Daoy (cell line): ENCODE measurements at regions not wholly inside any gene's neighbourhood (a gene's known extent, or its start where the extent isn't known, plus 50 kb on each side); places are given as distances from the start of the nearest gene placed in this dataset.

Experiments
- DNase-seq: peaks from one replicate; pipeline ENCODE4 v3.0.0-alpha.2; 2015; ENCODE audit warnings: low read depth

- DNase-seq = no peak
These were observed 467.4 kb upstream of the SETBP1 start for GRCh38 chr18:44213293-44213692.

GRCh38 chr18:44214396-44214795 is 466.3 kb upstream of the SETBP1 start:
- DNase-seq = no peak

- no peak for DNase-seq
These were observed 464.5 kb upstream of the SETBP1 start for GRCh38 chr18:44216169-44216568.

- DNase-seq = no peak
These were observed 453.2 kb upstream of the SETBP1 start for GRCh38 chr18:44227501-44227900.

- DNase-seq = no peak
These were observed 451.0 kb upstream of the SETBP1 start for GRCh38 chr18:44229693-44230108.

GRCh38 chr18:44231936-44232335 is 448.8 kb upstream of the SETBP1 start:
- no peak for DNase-seq

GRCh38 chr18:44232500-44232899 is 448.2 kb upstream of the SETBP1 start:
- no peak for DNase-seq

GRCh38 chr18:44238454-44238853 is 442.2 kb upstream of the SETBP1 start:
- DNase-seq = no peak

GRCh38 chr18:44238911-44239310 is 441.8 kb upstream of the SETBP1 start:
- no peak for DNase-seq

- no peak for DNase-seq
These were observed 439.7 kb upstream of the SETBP1 start for GRCh38 chr18:44241020-44241419.

- DNase-seq = no peak
These were observed 435.7 kb upstream of the SETBP1 start for GRCh38 chr18:44245019-44245418.

- no peak for DNase-seq
These were observed 434.7 kb upstream of the SETBP1 start for GRCh38 chr18:44246001-44246400.

- no peak for DNase-seq
These were observed 422.6 kb upstream of the SETBP1 start for GRCh38 chr18:44258086-44258485.

- DNase-seq = no peak
These were observed 422.1 kb upstream of the SETBP1 start for GRCh38 chr18:44258576-44258975.

- no peak for DNase-seq
These were observed 421.1 kb upstream of the SETBP1 start for GRCh38 chr18:44259610-44260009.

GRCh38 chr18:44265437-44265836 is 415.3 kb upstream of the SETBP1 start:
- no peak for DNase-seq

- no peak for DNase-seq
These were observed 407.4 kb upstream of the SETBP1 start for GRCh38 chr18:44273298-44273697.

GRCh38 chr18:44280479-44280878 is 400.2 kb upstream of the SETBP1 start:
- no peak for DNase-seq

- DNase-seq = no peak
These were observed 394.6 kb upstream of the SETBP1 start for GRCh38 chr18:44286049-44286448.

GRCh38 chr18:44290366-44290977 is 390.2 kb upstream of the SETBP1 start:
- no peak for DNase-seq

- no peak for DNase-seq
These were observed 382.1 kb upstream of the SETBP1 start for GRCh38 chr18:44298566-44298965.

GRCh38 chr18:44309185-44309584 is 371.5 kb upstream of the SETBP1 start:
- no peak for DNase-seq

GRCh38 chr18:44320619-44321460 is 359.8 kb upstream of the SETBP1 start:
- DNase-seq = no peak
